ENCODE measurements at regions not wholly inside any gene's neighbourhood (a gene's known extent, or its start where the extent isn't known, plus 50 kb on each side); places are given as distances from the start of the nearest gene placed in this dataset.

DNA sequence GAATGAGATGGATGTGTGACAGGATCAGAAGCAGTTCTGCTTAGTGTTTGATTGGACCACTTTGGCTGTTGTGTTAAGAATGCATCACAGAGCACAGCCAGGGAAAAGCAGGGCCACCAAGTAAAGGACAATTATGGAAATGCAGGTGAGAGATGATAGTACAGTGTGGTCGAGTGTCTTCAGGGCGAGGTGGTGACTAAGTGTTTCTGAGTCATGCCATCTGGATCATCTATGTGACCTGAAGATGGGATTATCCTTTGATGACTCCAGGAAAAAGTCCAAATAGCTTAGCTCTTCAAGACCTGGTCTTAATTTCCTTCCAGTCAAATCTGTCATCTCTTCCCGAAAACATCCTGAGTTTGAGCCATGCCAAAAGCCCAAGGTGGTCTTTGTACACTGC, 523.2 kb upstream of the IGFBP3 start:
- H3K79me1 ChIP-seq (ENCODE audit: low read depth in 1 of 2, low read length in 2 of 2) = no peaks in the 10 kb centered on the region
- no peak overlapping the region for H2BK5ac ChIP-seq (ENCODE audit: low read depth, low read length, poor library complexity, severe bottlenecking)
- no peak overlapping the region for H2AK9ac ChIP-seq (replicated peaks; ENCODE audit: low read depth, low read length, poor library complexity)
- WGBS, 2 experiments (ENCODE audit: extremely low coverage in 2 of 2, insufficient read length in 1 of 2) = 80% methylated on average over 1 of the region's 3 CpGs; no CpG with 5 or more reads in 1 of the 2 experiments
- no peaks in the 10 kb centered on the region for H3K9me3 ChIP-seq (ENCODE audit: control insufficient read depth, insufficient read depth, low read length)
- H3K14ac ChIP-seq (replicated peaks; ENCODE audit: low read depth, low read length) = no peak overlapping the region
- H2BK20ac ChIP-seq (ENCODE audit: low read depth, low read length) = no peak overlapping the region
- H3K27ac ChIP-seq (ENCODE audit: insufficient read depth, low read length) = no peak overlapping the region
- ChIA-PET CTCF (no interaction called here), POLR2A (ENCODE audit: unreplicated experiment) (no interaction called here)
- H4K5ac ChIP-seq (ENCODE audit: low read depth, low read length) = no peak overlapping the region
- dilution Hi-C loops (cut with HindIII; ENCODE audit: low sequenced_read_pairs, unreplicated experiment) = no loop called here
- no peak overlapping the region for H3K4me2 ChIP-seq (ENCODE audit: low read depth, low read length)
- no peak overlapping the region; the same call in 2 of the 3 replicates for H2BK15ac ChIP-seq (ENCODE audit: low read depth, low read length)
- in situ Hi-C loops (cut with MboI; ENCODE audit: low sequenced_read_pairs) = no loop called here
- no TSS peak for BruUV-seq (replicated peaks)
- ATAC-seq (ENCODE audit: low read depth) (no peak), DNase-seq (no peak)
- intact Hi-C loops (cut with micrococcal nuclease) = no loop called here
- no peak for TF ChIP-seq POLR2A (IDR thresholded peaks at IDR 0.05; ENCODE audit: low read depth, low read length)
- no peak overlapping the region for H3K56ac ChIP-seq (ENCODE audit: extremely low read depth, insufficient read depth, low read length)
- H3K18ac ChIP-seq (ENCODE audit: low read depth, low read length) = no peak overlapping the region; the same call in 1 of the 2 replicates
- no peak overlapping the region for H2AK5ac ChIP-seq (ENCODE audit: low read depth, low read length)
- no peaks in the 10 kb centered on the region for H3K36me3 ChIP-seq (ENCODE audit: control insufficient read depth, insufficient read depth, low read length)
- no peaks in the 10 kb centered on the region for H3K9me1 ChIP-seq (ENCODE audit: insufficient read depth, low read length)
- no peak overlapping the region for H4K91ac ChIP-seq (ENCODE audit: insufficient read depth, low read depth, low read length)
- H3K23ac ChIP-seq (ENCODE audit: low read depth, low read length) = no peak overlapping the region; the same call in none of the 2 replicates
- H3K9ac ChIP-seq (ENCODE audit: low read depth, low read length) = no peak overlapping the region
- no peak overlapping the region for H4K8ac ChIP-seq (ENCODE audit: low read depth in 2 of 2, low read length in 2 of 2)
- no peak overlapping the region for H2BK120ac ChIP-seq (ENCODE audit: low read depth, low read length)
- H3K27me3 ChIP-seq (ENCODE audit: control insufficient read depth, insufficient read depth, low read length) = no peaks in the 10 kb centered on the region; the same call in 1 of the 2 replicates
- H3K4me3 ChIP-seq (ENCODE audit: insufficient read depth, low read depth, low read length) = no peak overlapping the region
- no peak overlapping the region for H2AFZ ChIP-seq (replicated peaks; ENCODE audit: low read length, poor library complexity)
- no peaks in the 10 kb centered on the region for H4K20me1 ChIP-seq (ENCODE audit: insufficient read depth, low read length)
- H3K4me1 ChIP-seq (ENCODE audit: control insufficient read depth, insufficient read depth, low read length) = no peaks in the 10 kb centered on the region
- H3K4ac ChIP-seq (ENCODE audit: low read depth, low read length) = no peak overlapping the region

Data from IMR-90 (cell line).